Coronary artery (tissue), 2 donors: ENCODE measurements at regions not wholly inside any gene's neighbourhood (a gene's known extent, or its start where the extent isn't known, plus 50 kb on each side); places are given as distances from the start of the nearest gene placed in this dataset.

Experiments used
- DNase-seq: peaks from one replicate; pipeline ENCODE4 v3.0.0-alpha.2; 2017; ENCODE audit warnings: low spot score
- H3K27ac ChIP-seq, 2 donors: fragments of 200-600 bp; sonication (generic); one replicate each; pipeline ENCODE4 v1.5.1; 2016 to 2019
- H3K4me3 ChIP-seq: fragments of 200-600 bp; sonication (generic); 2 replicates; pipeline ENCODE4 v1.5.1; 2016; ENCODE audit warnings: mild to moderate bottlenecking, moderate library complexity
- TF ChIP-seq, protein P1 (sequence below): fragments of 200-600 bp; sonication (generic); IDR thresholded peaks from one replicate; pipeline ENCODE4 v1.5.1; 2019; ENCODE audit warnings: antibody characterized with exemption

DNA sequence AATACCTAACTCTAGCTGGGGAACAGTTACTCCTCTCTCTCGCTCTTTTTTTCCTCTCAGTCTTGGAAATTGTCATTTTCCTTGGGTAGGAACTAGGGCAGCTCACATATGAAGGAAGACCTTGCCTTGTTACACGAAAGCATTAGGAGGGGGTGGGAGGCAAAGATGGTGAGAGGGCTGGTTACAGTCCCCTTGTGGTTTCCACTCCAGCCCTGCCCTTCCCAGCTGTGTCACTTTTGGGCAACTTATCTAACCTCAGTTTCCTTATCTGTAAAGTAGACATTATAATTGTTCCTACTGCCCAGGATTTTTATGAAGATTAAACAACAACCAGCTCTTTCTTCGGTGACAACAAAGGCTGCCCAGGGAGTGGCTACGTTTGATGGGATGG lies 196.2 kb upstream of the CLINT1 start:
- Histone ChIP-seq H3K4me3 (no peak overlapping the region), H3K27ac (no peak overlapping the region)
- no peak for DNase-seq
- TF ChIP-seq, protein P1, sequence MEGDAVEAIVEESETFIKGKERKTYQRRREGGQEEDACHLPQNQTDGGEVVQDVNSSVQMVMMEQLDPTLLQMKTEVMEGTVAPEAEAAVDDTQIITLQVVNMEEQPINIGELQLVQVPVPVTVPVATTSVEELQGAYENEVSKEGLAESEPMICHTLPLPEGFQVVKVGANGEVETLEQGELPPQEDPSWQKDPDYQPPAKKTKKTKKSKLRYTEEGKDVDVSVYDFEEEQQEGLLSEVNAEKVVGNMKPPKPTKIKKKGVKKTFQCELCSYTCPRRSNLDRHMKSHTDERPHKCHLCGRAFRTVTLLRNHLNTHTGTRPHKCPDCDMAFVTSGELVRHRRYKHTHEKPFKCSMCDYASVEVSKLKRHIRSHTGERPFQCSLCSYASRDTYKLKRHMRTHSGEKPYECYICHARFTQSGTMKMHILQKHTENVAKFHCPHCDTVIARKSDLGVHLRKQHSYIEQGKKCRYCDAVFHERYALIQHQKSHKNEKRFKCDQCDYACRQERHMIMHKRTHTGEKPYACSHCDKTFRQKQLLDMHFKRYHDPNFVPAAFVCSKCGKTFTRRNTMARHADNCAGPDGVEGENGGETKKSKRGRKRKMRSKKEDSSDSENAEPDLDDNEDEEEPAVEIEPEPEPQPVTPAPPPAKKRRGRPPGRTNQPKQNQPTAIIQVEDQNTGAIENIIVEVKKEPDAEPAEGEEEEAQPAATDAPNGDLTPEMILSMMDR = no peak

DNA sequence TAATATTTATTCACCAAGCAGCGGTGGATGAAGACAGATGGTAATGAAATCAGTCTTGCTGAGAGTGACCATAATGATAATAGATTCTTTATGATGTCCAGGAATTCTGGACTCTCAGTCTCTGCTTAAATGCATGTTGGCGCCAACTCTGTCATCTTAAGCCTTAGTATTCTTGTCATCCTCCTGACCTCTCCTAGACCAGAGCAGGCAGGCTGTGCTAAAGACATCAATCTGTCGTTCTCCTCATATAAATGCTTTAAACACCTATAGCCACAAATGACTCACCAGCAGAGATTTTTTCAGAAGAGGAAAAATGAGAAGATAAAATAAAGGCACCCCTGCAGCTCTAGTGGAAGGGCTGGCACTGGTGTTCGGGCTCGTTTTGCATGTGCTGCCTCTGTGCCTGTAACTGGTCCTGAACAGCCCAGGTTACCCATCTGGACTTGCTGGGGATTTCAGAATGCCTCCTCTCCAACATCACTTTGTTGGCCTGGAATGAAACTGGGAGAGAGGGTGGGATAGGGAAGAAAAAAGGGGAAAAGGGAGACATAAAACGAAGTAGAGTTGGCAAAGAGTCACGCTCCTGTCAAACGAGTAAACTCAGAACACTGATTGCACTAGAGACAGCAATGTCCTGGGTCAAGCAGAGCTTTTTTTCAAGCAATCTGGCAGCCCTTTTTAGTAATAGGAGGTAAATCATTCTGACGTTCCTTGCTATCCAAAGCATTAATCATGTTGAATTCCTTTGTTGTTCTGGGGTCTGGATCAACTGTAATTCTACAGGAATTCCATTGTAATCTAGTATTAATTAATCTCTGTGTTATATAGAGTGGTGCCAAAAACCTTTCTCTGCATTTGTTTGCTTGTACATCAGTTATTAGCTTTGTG lies 195.5 kb upstream of the CLINT1 start:
- Histone ChIP-seq H3K4me3 (no peak overlapping the region), H3K27ac (no peak overlapping the region)
- TF ChIP-seq, protein P1 = no peak
- DNase-seq = no peak

DNA sequence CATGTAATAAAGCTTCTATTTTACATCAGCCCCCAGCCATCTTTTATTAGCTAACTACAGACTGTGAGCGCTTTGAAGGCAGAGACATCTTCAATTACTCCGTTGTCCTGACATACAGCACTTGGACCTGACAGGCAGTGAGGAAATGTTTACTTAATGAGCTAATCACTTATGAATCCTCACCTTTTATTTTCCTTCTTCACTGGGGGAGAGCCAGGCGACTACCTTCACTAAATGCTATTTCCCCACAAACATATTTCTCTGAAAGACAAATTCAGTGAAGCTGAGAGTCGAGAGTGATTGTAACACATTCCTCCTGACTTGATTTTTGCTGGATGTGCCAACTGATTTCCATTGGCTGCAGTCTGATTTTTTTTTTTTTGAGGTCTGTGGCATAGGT lies 192.1 kb upstream of the CLINT1 start:
- no peak for DNase-seq
- no peak overlapping the region for H3K4me3 ChIP-seq

DNA sequence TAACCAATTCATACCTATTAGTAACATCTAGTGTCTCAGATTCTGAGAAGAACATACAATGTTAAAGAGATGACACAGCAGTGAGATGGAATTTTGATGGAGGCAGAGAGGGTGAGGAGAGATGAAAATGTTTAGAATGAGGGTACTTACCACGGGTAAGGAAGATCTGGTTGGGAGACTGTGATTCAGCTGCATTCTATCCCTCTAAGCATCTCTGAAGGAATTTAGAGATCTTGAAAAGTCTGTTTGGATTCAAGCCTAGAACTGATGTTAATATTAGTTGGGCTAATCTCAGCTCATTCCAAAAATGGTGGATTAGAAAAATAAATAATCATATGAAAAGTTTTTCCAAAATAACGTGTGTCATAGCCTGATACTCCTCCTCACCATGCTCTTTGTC lies 191.5 kb upstream of the CLINT1 start:
- no peak for DNase-seq
- Histone ChIP-seq H3K4me3 (no peak overlapping the region), H3K27ac (no peak overlapping the region)
- TF ChIP-seq, protein P1 = no peak

More for the DNA sequence above, 192.1 kb upstream of the CLINT1 start:
- H3K27ac ChIP-seq = no peak overlapping the region
- TF ChIP-seq, protein P1 = no peak

DNA sequence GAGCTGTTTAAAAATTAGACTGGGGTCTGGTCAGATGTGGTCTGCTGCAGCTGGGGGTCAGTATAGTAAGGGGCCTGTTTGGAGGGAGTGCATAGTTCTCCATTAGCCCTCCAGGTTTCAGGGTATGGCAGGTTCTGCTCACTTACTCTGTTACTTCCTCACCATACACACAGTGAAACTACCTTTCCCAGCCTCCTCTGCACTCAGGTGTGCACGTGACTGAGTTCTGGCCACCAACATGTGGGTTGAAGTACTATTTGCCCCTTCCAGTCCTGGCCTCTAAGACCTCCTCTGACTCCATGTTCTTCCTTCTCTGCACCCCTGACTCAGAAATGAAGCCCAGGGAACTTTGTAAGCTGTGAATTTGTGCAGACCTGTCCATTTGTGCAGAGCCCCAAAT lies 190.5 kb upstream of the CLINT1 start:
- TF ChIP-seq, protein P1 = no peak
- Histone ChIP-seq H3K27ac (no peak overlapping the region), H3K4me3 (no peak overlapping the region)
- DNase-seq = no peak

DNA sequence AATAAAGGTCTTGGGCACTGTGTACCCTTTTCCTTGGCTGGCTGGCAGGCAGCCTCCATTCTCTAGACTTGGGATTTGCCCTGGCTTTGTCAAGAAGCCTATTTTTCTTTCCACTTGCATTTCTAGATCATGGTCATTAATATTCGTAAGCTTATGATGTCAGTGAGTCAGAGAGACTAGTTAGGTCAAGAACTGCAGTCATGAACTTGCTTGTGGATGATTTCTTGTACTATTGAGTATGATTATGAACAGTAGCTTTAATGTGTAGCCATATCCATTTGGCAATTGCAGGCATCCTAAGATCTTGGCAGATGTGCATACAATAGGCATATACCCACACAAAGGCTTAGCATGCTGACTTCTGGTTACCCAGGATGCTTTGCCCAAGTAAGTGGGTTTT lies 186.8 kb upstream of the CLINT1 start:
- Histone ChIP-seq H3K4me3 (no peak overlapping the region), H3K27ac (no peak overlapping the region)
- TF ChIP-seq, protein P1 = no peak
- no peak for DNase-seq

DNA sequence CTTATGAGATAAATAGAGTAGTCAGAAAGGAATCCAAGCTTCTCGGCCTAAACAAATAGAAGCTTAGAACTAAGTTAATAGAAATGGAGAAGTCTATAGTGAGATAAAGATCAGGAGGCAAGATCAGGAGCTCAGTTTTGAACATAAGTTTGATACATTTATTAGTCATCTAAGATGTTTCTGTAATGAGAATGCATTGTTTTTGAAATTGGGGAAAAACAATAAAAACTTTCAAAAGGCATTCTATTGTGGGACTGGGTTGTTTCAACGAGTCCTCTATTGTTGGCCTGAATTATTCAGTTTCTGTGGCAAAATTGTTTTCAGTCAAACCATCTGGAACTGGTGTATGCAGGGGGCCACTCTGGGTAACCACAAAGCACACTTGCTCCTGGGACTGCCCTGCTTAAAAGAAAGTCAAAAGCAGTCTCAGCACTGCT lies 181.0 kb upstream of the CLINT1 start:
- DNase-seq = no peak
- H3K4me3 ChIP-seq = no peak overlapping the region
- TF ChIP-seq, protein P1 = no peak
- no peak overlapping the region for H3K27ac ChIP-seq
